Activated CD4-positive, alpha-beta T cell treated with anti-CD3 and anti-CD28 coated beads, Interleukin-2, amount 10 ng/mL, durations not matched to agents 7 days and 5 days (primary cell): ENCODE measurements at regions not wholly inside any gene's neighbourhood (a gene's known extent, or its start where the extent isn't known, plus 50 kb on each side); places are given as distances from the start of the nearest gene placed in this dataset.
A peak's percentile ranks its signal among the peaks of the same experiment; 100 is the strongest.

Experiments used
- CTCF ChIA-PET: fragments of 350-600 bp; sonication (Branson Sonifier 250); formaldehyde crosslinking; loops from one replicate; lab custom pipeline; 2021; ENCODE audit warnings: antibody characterized with exemption; lab: Charles Lee
- POLR2A ChIA-PET: fragments of 350-600 bp; sonication (Branson Sonifier 250); formaldehyde crosslinking; loops from one replicate; lab custom pipeline; 2021; ENCODE audit warnings: antibody characterized with exemption; lab: Charles Lee
- DNase-seq: peaks from one replicate; pipeline ENCODE4 v3.0.0-alpha.2; 2020
- H3K27ac Mint-ChIP-seq: one replicate; pipeline ENCODE4 v1.8.0; 2021; ENCODE audit warnings: mild to moderate bottlenecking, moderate library complexity, mixed read lengths
- H3K27me3 Mint-ChIP-seq: one replicate; pipeline ENCODE4 v1.8.0; 2021; ENCODE audit warnings: mixed read lengths
- H3K36me3 Mint-ChIP-seq: one replicate; pipeline ENCODE4 v1.8.0; 2021; ENCODE audit warnings: low read depth, mixed read lengths
- H3K4me1 Mint-ChIP-seq: one replicate; pipeline ENCODE4 v1.8.0; 2021; ENCODE audit warnings: mixed read lengths
- H3K4me3 Mint-ChIP-seq: one replicate; pipeline ENCODE4 v1.8.0; 2021; ENCODE audit warnings: mild to moderate bottlenecking, moderate library complexity, mixed read lengths
- H3K9me3 Mint-ChIP-seq: one replicate; pipeline ENCODE4 v1.8.0; 2021; ENCODE audit warnings: mixed read lengths

DNA sequence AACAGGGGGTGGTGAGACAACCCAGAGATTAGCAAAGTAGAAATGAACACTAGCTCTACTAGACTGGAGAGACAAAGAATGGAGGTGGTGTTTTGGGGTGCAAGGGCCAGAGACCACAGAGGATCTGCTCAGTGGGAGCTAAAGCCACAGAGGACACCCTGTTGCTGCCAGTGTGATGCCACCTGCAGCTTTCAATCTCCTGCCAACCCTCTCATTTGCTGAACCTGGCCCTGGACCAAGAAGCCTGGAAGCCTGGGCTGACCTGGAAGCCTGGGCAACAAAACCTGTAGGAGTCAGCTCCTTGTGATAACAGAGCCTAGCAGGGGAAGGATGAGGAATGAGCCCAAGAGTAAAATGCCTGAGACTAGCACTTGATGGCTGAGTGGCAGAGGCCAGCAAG is 81.1 kb upstream of the ADO start:
- Mint-ChIP-seq H3K4me1 (peaks cover 17% of the 10 kb centered on the region), H3K36me3 (no peaks in the 10 kb centered on the region), H3K9me3 (peaks cover 2% of the 10 kb centered on the region), H3K27ac (no peak overlapping the region), H3K27me3 (peaks cover 6% of the 10 kb centered on the region), H3K4me3 (no peak overlapping the region)
- DNase-seq, result no peak
- ChIA-PET CTCF (interaction anchor here (1.2 kb wide), 1 partner anchor 11 kb away, joined by 3 read pairs; no protein-coding TSS in a partner anchor), POLR2A (no interaction called here)

DNA sequence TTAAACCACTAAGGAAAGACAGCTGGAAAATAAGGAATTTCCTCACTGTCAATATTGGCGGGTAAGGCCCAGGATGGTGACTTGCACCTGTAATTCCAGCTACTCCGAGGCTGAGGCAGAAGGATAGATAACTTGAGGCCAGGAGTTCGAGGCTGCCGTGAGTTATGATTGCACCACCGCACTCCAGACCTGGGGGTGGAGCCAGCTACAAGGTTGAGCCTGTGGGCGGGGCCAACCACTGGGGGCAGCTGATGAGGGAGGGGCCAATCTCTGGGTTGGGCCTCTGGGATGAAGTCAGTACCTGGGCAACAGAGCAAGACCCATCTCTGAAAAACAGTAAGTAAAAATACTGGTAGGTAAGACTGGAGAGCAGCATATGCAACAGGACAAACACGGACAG is 80.1 kb upstream of the ADO start:
- peaks cover 2% of the 10 kb centered on the region for H3K9me3 Mint-ChIP-seq
- peaks cover 6% of the 10 kb centered on the region for H3K27me3 Mint-ChIP-seq
- H3K36me3 Mint-ChIP-seq, result no peaks in the 10 kb centered on the region
- no peak for DNase-seq
- H3K4me1 Mint-ChIP-seq, result peaks cover 25% of the 10 kb centered on the region
- no peak overlapping the region for H3K27ac Mint-ChIP-seq
- POLR2A ChIA-PET, result interaction anchor here (0.6 kb wide), 1 partner anchor 27 kb away, joined by 3 read pairs; no protein-coding TSS in a partner anchor
- no peak overlapping the region for H3K4me3 Mint-ChIP-seq
- CTCF ChIA-PET, result interaction anchor here (0.8 to 1.5 kb wide), 3 partner anchors 9 to 12 kb away, joined by 3 to 6 read pairs (median 4); no protein-coding TSS in a partner anchor

DNA sequence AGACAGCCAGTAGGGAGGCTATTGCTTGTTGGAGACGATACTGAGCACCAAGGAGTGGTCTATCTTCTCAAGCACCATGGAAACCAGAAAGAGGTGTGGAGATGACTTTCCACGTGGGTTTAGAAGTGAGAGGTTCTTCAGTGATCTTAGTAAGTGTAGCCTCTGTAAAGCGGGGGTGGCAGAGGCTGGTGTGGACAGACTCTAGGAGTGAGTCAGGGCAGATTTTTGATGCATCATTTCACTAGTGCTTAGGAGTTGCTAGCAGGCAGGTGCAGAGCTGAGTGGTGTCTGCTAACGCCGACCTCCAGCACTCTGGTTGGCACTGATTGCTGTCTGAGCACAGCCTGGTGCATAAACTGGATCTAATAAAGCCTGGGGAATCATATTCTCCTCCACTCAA is 78.4 kb upstream of the ADO start:
- ChIA-PET POLR2A (no interaction called here), CTCF (interaction anchor here (0.9 to 1.0 kb wide), 2 partner anchors 91 to 103 kb away, joined by 3 read pairs; no protein-coding TSS in a partner anchor)
- Mint-ChIP-seq H3K9me3 (peaks cover 2% of the 10 kb centered on the region), H3K4me3 (no peak overlapping the region), H3K36me3 (no peaks in the 10 kb centered on the region), H3K27me3 (peaks cover 9% of the 10 kb centered on the region), H3K4me1 (peaks cover 25% of the 10 kb centered on the region), H3K27ac (no peak overlapping the region)
- no peak for DNase-seq

DNA sequence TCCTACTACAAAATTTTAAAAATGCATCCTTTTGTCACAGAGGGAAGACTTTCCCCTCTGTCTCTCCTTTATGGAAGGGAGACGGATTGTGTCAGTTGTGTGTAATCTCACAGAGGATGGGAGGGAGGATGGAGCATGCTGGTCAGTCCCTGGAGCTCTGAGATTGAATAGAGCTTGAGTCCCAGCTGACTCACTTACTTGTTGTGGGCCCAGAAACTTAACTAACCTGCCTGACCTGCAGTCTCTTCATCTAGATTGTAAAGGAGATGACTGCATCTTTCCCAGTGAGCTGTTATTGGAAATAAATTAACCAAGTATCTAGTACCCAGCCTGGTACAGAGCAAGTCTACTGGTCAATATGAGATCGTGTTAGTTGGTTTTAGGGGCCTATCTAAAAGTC is 77.9 kb upstream of the ADO start:
- Mint-ChIP-seq H3K27ac (no peak overlapping the region), H3K27me3 (peaks cover 12% of the 10 kb centered on the region), H3K4me3 (no peak overlapping the region), H3K9me3 (peaks cover 2% of the 10 kb centered on the region), H3K4me1 (peaks cover 29% of the 10 kb centered on the region), H3K36me3 (no peaks in the 10 kb centered on the region)
- DNase-seq, result no peak
- POLR2A ChIA-PET, result no interaction called here
- CTCF ChIA-PET, result interaction anchor here (0.6 to 1.0 kb wide), 3 partner anchors 90 to 1283 kb away, joined by 3 read pairs; no protein-coding TSS in a partner anchor

DNA sequence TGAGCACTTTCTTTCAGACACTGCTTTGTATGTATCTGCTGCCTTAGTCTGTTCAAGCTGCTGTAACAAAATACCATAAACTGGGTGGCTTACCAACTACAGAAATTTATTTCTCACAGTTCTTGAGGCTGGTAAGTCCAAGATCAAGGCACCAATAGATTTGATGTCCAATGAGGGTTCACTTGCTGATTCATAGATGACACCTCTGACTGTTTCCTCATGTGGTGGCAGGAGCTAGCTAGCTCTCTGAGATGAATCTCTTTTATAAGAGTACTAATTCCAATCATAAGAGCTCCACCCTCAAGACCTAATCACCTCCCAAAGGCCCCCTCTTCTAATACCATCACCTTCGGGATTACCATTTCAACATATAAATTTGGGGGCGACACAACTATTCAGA is 76.6 kb upstream of the ADO start:
- Mint-ChIP-seq H3K9me3 (peaks cover 2% of the 10 kb centered on the region), H3K27me3 (peaks cover 12% of the 10 kb centered on the region), H3K27ac (no peak overlapping the region), H3K36me3 (no peaks in the 10 kb centered on the region), H3K4me1 (peaks cover 31% of the 10 kb centered on the region), H3K4me3 (no peak overlapping the region)
- ChIA-PET CTCF (interaction anchor here (0.6 to 1.1 kb wide), 3 partner anchors 14 to 844 kb away, joined by 3 read pairs; no protein-coding TSS in a partner anchor), POLR2A (interaction anchor here (1.3 kb wide), 1 partner anchor 91 kb away, joined by 3 read pairs; no protein-coding TSS in a partner anchor)
- no peak for DNase-seq

DNA sequence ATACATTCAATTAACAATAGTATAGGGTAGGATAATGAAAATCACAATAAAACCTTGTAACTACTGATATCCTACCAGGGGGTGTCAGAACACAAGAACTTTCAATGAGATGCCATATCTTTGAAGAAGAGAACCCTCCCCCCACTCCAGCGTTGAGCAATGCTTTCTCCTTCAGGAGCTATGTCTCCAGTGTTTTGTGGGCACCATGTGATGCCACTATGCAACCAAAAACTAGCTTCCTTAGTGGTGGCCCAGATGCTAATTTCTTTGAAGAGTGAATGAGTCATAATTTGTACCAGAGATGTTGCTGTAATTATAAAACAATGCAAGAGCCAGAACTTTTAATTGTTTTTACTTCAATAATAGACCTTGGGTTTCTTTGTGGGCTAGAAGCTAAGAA is 76.0 kb upstream of the ADO start:
- ChIA-PET POLR2A (interaction anchor here (1.3 kb wide), 1 partner anchor 91 kb away, joined by 3 read pairs; no protein-coding TSS in a partner anchor), CTCF (interaction anchor here (0.9 to 1.1 kb wide), 3 partner anchors 9 to 74 kb away, joined by 3 read pairs; no protein-coding TSS in a partner anchor)
- no peak overlapping the region for H3K27ac Mint-ChIP-seq
- H3K4me3 Mint-ChIP-seq, result no peak overlapping the region
- no peaks in the 10 kb centered on the region for H3K36me3 Mint-ChIP-seq
- H3K27me3 Mint-ChIP-seq, result peaks cover 12% of the 10 kb centered on the region
- DNase-seq, result peak; percentile 16
- peaks cover 2% of the 10 kb centered on the region for H3K9me3 Mint-ChIP-seq
- peaks cover 31% of the 10 kb centered on the region for H3K4me1 Mint-ChIP-seq

DNA sequence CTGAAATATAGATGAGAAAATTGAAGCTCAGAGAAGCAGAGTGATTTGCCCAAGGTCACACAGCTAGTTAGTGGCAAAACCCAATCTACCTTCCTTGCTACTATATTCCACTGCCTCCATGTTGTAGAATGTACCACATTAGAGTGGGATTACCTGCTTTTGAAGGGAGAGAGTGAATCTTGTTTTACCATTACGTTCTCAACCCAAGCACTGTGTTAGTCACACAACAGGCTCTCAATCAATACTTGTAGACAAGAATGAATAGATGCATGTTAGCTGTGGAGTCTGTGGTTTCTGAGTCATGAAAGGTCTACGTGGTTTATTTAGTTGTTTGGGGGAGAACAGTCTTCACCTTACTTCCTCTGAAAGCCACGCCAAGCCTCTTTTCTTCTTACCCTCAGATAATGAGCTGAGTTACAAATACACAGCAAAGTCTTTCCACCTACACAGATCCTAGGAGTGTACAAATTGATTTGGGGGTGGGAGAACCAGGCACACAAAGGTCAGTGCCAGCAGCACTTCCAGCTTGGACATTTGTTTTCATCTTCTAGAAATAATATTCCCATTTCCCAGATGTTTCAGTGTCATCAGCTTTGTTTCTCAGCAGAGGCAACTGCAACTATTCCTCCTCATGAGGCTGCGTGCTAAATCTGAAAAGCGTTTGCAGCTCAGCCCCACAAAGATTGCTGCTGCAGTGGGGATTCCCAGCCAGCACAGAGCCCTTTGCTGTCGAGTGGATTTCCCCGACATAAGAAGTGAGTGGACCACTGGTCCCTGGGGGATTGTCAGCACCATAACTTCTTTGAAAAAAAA is 71.5 kb upstream of the ADO start:
- peaks cover 16% of the 10 kb centered on the region for H3K4me1 Mint-ChIP-seq
- H3K4me3 Mint-ChIP-seq, result peak overlapping the region; percentile 48
- CTCF ChIA-PET, result interaction anchor here (0.7 to 4.3 kb wide), 17 partner anchors 8 to 488 kb away, joined by 3 to 13 read pairs (median 3); partner anchors contain the start of gene ADO
- POLR2A ChIA-PET, result interaction anchor here (0.5 to 0.8 kb wide), 4 partner anchors 52 to 832 kb away, joined by 3 read pairs; partner anchors contain the start of gene ADO
- no peaks in the 10 kb centered on the region for H3K9me3 Mint-ChIP-seq
- H3K27ac Mint-ChIP-seq, result no peak overlapping the region
- H3K27me3 Mint-ChIP-seq, result peaks cover 10% of the 10 kb centered on the region
- peak; percentile 81 for DNase-seq
- H3K36me3 Mint-ChIP-seq, result no peaks in the 10 kb centered on the region

DNA sequence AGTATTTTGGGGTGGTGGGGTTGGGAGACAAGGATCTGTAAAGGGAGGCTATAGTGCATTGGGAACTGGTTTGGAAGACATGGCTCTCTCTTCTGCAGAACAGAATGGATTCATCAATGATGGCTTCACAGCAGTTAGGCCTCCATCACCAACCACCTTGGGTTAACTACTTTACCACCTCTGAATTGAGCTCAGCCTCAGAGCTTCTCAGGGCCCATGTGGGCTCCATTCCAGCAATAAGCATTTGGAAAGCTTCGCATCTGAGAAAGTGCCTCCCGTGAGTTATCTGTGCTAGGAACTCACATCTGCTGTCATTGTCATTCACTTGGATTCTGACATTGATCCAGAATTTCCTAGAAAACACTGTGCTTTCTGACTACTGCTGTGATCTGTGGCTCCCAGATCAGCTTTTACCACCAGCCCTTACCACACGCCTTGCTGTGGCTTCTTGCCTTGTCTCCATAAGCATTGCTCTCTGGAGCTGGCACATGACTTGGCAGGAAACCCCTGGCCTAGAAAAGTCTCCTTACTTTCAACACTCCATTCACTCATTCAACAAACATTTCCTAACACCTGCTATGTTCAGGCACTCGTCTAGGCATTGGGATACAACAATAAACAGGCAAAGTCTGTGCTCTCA is 70.7 kb upstream of the ADO start:
- Mint-ChIP-seq H3K27ac (no peak overlapping the region), H3K9me3 (no peaks in the 10 kb centered on the region), H3K36me3 (no peaks in the 10 kb centered on the region), H3K4me3 (peak overlapping the region; percentile 48), H3K27me3 (peaks cover 10% of the 10 kb centered on the region), H3K4me1 (peaks cover 10% of the 10 kb centered on the region)
- peak; percentile 38 for DNase-seq
- ChIA-PET CTCF (interaction anchor here (0.7 to 4.3 kb wide), 16 partner anchors 9 to 489 kb away, joined by 3 to 13 read pairs (median 4); partner anchors contain the start of gene ADO), POLR2A (interaction anchor here (0.5 to 0.8 kb wide), 3 partner anchors 52 to 833 kb away, joined by 3 read pairs; no protein-coding TSS in a partner anchor)

DNA sequence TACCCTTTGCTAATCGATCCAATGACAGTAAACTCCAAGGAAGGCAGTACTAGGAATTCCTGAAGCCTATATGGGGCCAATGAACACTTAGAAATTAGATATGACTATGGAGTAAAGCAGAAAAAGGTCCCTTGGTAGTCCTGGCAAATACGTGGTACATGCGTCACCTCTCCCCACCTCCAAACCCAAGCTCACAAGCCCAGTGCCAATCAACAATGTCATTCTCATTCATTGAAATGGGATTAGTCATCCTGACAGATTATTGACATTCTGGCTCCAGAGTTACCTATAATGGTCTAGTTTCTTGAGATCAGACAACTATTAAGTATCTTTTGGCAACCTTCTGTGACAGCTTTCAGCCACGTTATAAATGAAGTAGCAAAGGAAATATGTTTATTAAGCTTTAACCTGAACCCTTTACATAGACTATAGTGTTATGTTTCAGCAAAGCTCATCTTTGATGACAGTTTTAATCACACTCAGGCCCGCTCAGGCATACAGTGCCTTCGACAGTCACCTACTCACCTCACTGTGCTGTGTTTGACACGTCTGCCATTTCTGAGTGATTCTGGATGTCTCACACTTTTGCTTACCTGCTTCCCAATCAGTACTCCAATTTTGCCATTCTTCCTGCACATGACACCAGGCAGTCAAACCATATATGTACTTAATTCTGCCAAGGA is 69.6 kb upstream of the ADO start:
- Mint-ChIP-seq H3K36me3 (no peaks in the 10 kb centered on the region), H3K9me3 (no peaks in the 10 kb centered on the region), H3K27ac (no peak overlapping the region), H3K27me3 (peaks cover 10% of the 10 kb centered on the region), H3K4me1 (peaks cover 6% of the 10 kb centered on the region), H3K4me3 (no peak overlapping the region)
- no peak for DNase-seq
- ChIA-PET CTCF (interaction anchor here (1.1 to 4.3 kb wide), 7 partner anchors 10 to 83 kb away, joined by 3 to 13 read pairs (median 6); no protein-coding TSS in a partner anchor), POLR2A (interaction anchor here (0.6 kb wide), 1 partner anchor 70 kb away, joined by 3 read pairs; the partner anchor contains the start of gene ADO)

DNA sequence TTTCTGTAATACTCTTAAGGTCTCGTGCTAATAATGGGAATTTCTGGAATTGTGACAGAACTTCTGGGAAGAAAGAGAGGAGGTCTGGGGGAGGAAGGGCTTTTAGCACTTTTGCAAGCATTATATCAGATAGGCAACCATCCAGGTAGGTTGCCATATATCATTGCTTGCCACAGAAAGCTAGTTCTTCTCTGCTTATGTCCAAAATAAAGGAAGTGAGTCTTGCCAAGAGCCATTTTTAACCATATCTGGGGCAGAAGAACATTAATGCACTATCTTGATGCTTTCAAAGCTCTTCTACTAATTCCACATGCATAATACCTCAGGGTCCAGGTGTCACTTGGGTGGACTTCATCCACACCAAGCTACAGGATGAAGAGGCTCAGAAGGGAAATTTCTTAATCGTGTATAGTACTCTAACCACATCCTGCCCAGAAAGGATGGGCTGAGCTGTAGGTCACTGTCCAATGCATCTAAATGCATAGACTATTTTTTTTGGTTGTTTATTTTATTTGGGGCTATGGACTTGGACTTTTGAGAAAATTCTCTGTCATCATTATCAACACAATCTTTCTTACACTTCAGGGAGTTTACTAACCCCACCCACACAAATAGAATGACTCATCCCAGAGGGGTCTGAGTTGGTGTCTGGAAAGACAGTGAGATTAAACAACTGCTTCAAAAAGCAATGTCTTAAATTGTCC is 68.9 kb upstream of the ADO start:
- DNase-seq, result no peak
- Mint-ChIP-seq H3K4me3 (no peak overlapping the region), H3K27me3 (peaks cover 8% of the 10 kb centered on the region), H3K36me3 (no peaks in the 10 kb centered on the region), H3K9me3 (no peaks in the 10 kb centered on the region), H3K27ac (no peak overlapping the region), H3K4me1 (peaks cover 6% of the 10 kb centered on the region)
- POLR2A ChIA-PET, result no interaction called here
- CTCF ChIA-PET, result interaction anchor here (1.1 to 4.3 kb wide), 4 partner anchors 11 to 81 kb away, joined by 3 to 13 read pairs (median 4); no protein-coding TSS in a partner anchor

DNA sequence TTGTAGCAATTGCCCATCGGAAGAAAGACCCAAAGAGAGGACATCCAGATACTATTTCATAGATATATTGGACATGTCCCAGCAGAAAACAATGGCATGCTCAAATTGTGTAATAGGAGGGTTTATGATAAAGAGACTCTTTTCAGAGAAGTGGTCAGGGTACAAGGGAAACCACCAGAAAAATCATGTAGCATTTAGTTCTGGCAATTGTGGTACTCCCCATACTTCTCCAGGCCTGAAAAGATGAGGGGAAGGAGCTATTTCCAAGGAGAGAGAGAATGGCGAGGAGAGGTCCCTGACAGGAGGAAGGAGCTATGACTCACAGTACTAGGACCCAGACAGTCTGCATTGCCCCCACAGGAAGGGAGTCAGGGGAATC is 68.4 kb upstream of the ADO start:
- no peak overlapping the region for H3K4me3 Mint-ChIP-seq
- peaks cover 7% of the 10 kb centered on the region for H3K27me3 Mint-ChIP-seq
- no peak for DNase-seq
- CTCF ChIA-PET, result interaction anchor here (1.1 to 4.3 kb wide), 3 partner anchors 13 to 81 kb away, joined by 3 to 13 read pairs (median 3); no protein-coding TSS in a partner anchor
- peaks cover 6% of the 10 kb centered on the region for H3K4me1 Mint-ChIP-seq
- H3K27ac Mint-ChIP-seq, result no peak overlapping the region
- no peaks in the 10 kb centered on the region for H3K36me3 Mint-ChIP-seq
- H3K9me3 Mint-ChIP-seq, result no peaks in the 10 kb centered on the region
- POLR2A ChIA-PET, result no interaction called here
